ENCODE measurements at regions not wholly inside any gene's neighbourhood (a gene's known extent, or its start where the extent isn't known, plus 50 kb on each side); places are given as distances from the start of the nearest gene placed in this dataset.
"Not testable (repeated sequence)": the region's sequence is repeated elsewhere in the genome, so short reads cannot be mapped to it uniquely, and the experiment has no call there.

DNA sequence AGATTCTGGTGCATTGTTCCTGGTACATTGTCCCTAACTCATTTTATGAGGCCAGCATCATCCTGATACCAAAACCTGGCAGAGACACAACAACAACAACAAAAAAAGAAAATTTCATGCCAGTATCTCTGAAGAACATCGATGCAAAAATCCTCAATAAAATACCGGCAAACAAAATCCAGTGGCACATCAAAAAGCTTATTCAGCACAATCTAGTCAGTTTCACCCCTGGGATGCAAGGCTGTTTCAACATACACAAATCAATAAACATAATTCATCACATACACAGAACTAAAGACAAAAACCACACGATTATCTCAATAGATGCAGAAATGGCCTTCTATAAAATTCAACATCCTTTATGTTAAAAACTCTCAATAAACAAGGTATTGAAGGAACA lies 477.4 kb downstream of the SOCS6 start:
- not testable (repeated sequence) for TF ChIP-seq EZH2 (IDR thresholded peaks at IDR 0.05)
- TF ChIP-seq, protein P1, sequence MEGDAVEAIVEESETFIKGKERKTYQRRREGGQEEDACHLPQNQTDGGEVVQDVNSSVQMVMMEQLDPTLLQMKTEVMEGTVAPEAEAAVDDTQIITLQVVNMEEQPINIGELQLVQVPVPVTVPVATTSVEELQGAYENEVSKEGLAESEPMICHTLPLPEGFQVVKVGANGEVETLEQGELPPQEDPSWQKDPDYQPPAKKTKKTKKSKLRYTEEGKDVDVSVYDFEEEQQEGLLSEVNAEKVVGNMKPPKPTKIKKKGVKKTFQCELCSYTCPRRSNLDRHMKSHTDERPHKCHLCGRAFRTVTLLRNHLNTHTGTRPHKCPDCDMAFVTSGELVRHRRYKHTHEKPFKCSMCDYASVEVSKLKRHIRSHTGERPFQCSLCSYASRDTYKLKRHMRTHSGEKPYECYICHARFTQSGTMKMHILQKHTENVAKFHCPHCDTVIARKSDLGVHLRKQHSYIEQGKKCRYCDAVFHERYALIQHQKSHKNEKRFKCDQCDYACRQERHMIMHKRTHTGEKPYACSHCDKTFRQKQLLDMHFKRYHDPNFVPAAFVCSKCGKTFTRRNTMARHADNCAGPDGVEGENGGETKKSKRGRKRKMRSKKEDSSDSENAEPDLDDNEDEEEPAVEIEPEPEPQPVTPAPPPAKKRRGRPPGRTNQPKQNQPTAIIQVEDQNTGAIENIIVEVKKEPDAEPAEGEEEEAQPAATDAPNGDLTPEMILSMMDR (IDR thresholded peaks at IDR 0.05) = not testable (repeated sequence)
